OCI-LY1 (cell line): ENCODE measurements at regions not wholly inside any gene's neighbourhood (a gene's known extent, or its start where the extent isn't known, plus 50 kb on each side); places are given as distances from the start of the nearest gene placed in this dataset.
"Not testable (repeated sequence)": the region's sequence is repeated elsewhere in the genome, so short reads cannot be mapped to it uniquely, and the experiment has no call there.

Experiments
- H2AFZ ChIP-seq: fragments of 200-600 bp; sonication (generic), shearing (Covaris generic); 2 replicates; pipeline ENCODE4 v1.6.0; 2014; ENCODE audit warnings: antibody characterized with exemption, mild to moderate bottlenecking, low read length
- H3F3A ChIP-seq: fragments of 200-600 bp; sonication (generic), shearing (Covaris generic); 2 replicates; pipeline ENCODE4 v1.6.0; 2014; ENCODE audit warnings: mild to moderate bottlenecking, antibody characterized with exemption, low read length, moderate library complexity; ENCODE audit not compliant: insufficient read depth
- H3K27ac ChIP-seq: fragments of 200-600 bp; sonication (generic); 2 replicates; pipeline ENCODE4 v1.5.1; 2014; ENCODE audit warnings: low read length, mixed run types, mild to moderate bottlenecking, low read depth; ENCODE audit not compliant: poor library complexity, severe bottlenecking
- H3K27me3 ChIP-seq: fragments of 200-600 bp; sonication (generic); 2 replicates; pipeline ENCODE4 v1.6.0; 2014; ENCODE audit warnings: antibody characterized with exemption, mild to moderate bottlenecking, low read length, moderate library complexity; ENCODE audit not compliant: insufficient read depth
- H3K36me3 ChIP-seq: fragments of 200-600 bp; sonication (generic); 2 replicates; pipeline ENCODE4 v1.6.1; 2014; ENCODE audit warnings: mild to moderate bottlenecking, antibody characterized with exemption, low read length, moderate library complexity, mixed read lengths; ENCODE audit not compliant: insufficient read depth
- H3K4me1 ChIP-seq: fragments of 200-600 bp; sonication (generic); 2 replicates; pipeline ENCODE4 v1.5.1; 2014; ENCODE audit warnings: mild to moderate bottlenecking, low read length, moderate library complexity; ENCODE audit not compliant: insufficient read depth, severe bottlenecking
- H3K4me2 ChIP-seq: fragments of 200-600 bp; sonication (generic), shearing (Covaris generic); 2 replicates; pipeline ENCODE4 v1.6.1; 2014; ENCODE audit warnings: low read length
- H3K4me3 ChIP-seq: fragments of 200-600 bp; sonication (generic); 2 replicates; pipeline ENCODE4 v1.5.1; 2014; ENCODE audit warnings: low read length, low read depth, mild to moderate bottlenecking, mixed read lengths; ENCODE audit not compliant: poor library complexity, severe bottlenecking
- H3K79me2 ChIP-seq: fragments of 200-600 bp; shearing (Covaris generic); 2 replicates; pipeline ENCODE4 v1.6.1; 2016; ENCODE audit warnings: mixed run types, low read length, mixed read lengths; ENCODE audit not compliant: insufficient read depth
- H3K9ac ChIP-seq: fragments of 200-600 bp; sonication (generic), shearing (Covaris generic); 2 replicates; pipeline ENCODE4 v1.6.1; 2014; ENCODE audit warnings: mild to moderate bottlenecking, low read length, mixed read lengths
- H3K9me2 ChIP-seq: fragments of 200-600 bp; sonication (generic), shearing (Covaris generic); 2 replicates; pipeline ENCODE4 v1.6.1; 2014; ENCODE audit warnings: low read depth, mild to moderate bottlenecking, low read length, mixed read lengths
- H3K9me3 ChIP-seq: fragments of 200-600 bp; shearing (Covaris generic); 2 replicates; pipeline ENCODE4 v1.6.1; 2014; ENCODE audit warnings: low read length, mixed read lengths
- H4K20me1 ChIP-seq: fragments of 200-600 bp; sonication (generic), shearing (Covaris generic); 2 replicates; pipeline ENCODE4 v1.6.0; 2016; ENCODE audit warnings: mild to moderate bottlenecking, low read length; ENCODE audit not compliant: insufficient read depth
- CTCF ChIP-seq: fragments of 200-600 bp; sonication (generic), shearing (Covaris generic); IDR thresholded peaks from 2 replicates; pipeline ENCODE4 v1.5.1; 2017; ENCODE audit warnings: mild to moderate bottlenecking, antibody characterized with exemption, low read length, moderate library complexity, mixed read lengths
- EZH2 ChIP-seq: fragments of 200-600 bp; sonication (generic), shearing (Covaris generic); IDR thresholded peaks from 2 replicates; pipeline ENCODE4 v1.8.0; 2017; ENCODE audit warnings: borderline replicate concordance, mixed run types, mild to moderate bottlenecking, antibody characterized with exemption, low read length, moderate library complexity, mixed read lengths

GRCh38 chr2:155905657-155906056 lies 426.9 kb downstream of the NR4A2 start:
- H3K27ac ChIP-seq: no peak overlapping the region
- no peak overlapping the region for H3K4me2 ChIP-seq
- H3K4me1 ChIP-seq: no peaks in the 10 kb centered on the region
- no peak overlapping the region for H3K9ac ChIP-seq
- H3K9me2 ChIP-seq: no peaks in the 10 kb centered on the region
- H4K20me1 ChIP-seq: no peaks in the 10 kb centered on the region
- H3K4me3 ChIP-seq: no peak overlapping the region
- no peaks in the 10 kb centered on the region for H3K79me2 ChIP-seq
- H3K9me3 ChIP-seq: no peaks in the 10 kb centered on the region
- no peaks in the 10 kb centered on the region for H3K36me3 ChIP-seq
- TF ChIP-seq EZH2: no peak
- no peaks in the 10 kb centered on the region for H3K27me3 ChIP-seq
- H2AFZ ChIP-seq: no peak overlapping the region
- no peaks in the 10 kb centered on the region for H3F3A ChIP-seq

GRCh38 chr2:155904720-155905119 lies 427.8 kb downstream of the NR4A2 start:
- no peaks in the 10 kb centered on the region for H3F3A ChIP-seq
- no peak overlapping the region for H3K9ac ChIP-seq
- H3K9me3 ChIP-seq: no peaks in the 10 kb centered on the region
- H3K79me2 ChIP-seq: no peaks in the 10 kb centered on the region
- no peaks in the 10 kb centered on the region for H3K27me3 ChIP-seq
- H2AFZ ChIP-seq: no peak overlapping the region
- no peaks in the 10 kb centered on the region for H4K20me1 ChIP-seq
- no peaks in the 10 kb centered on the region for H3K36me3 ChIP-seq
- H3K9me2 ChIP-seq: no peaks in the 10 kb centered on the region
- no peak overlapping the region for H3K4me3 ChIP-seq
- H3K4me2 ChIP-seq: no peak overlapping the region
- no peaks in the 10 kb centered on the region for H3K4me1 ChIP-seq
- no peak overlapping the region for H3K27ac ChIP-seq
- TF ChIP-seq EZH2: no peak
- no peak for TF ChIP-seq CTCF

GRCh38 chr2:155902635-155903034 lies 429.9 kb downstream of the NR4A2 start:
- no peaks in the 10 kb centered on the region for H3K9me3 ChIP-seq
- no peaks in the 10 kb centered on the region for H3F3A ChIP-seq
- no peaks in the 10 kb centered on the region for H3K4me1 ChIP-seq
- H3K36me3 ChIP-seq: no peaks in the 10 kb centered on the region
- no peak for TF ChIP-seq EZH2
- no peak for TF ChIP-seq CTCF
- H2AFZ ChIP-seq: no peak overlapping the region
- H3K9me2 ChIP-seq: no peaks in the 10 kb centered on the region
- H3K9ac ChIP-seq: no peak overlapping the region
- no peak overlapping the region for H3K4me2 ChIP-seq
- H3K4me3 ChIP-seq: no peak overlapping the region
- no peaks in the 10 kb centered on the region for H4K20me1 ChIP-seq
- no peak overlapping the region for H3K27ac ChIP-seq
- no peaks in the 10 kb centered on the region for H3K79me2 ChIP-seq
- no peaks in the 10 kb centered on the region for H3K27me3 ChIP-seq

GRCh38 chr2:155895016-155895415 lies 437.5 kb downstream of the NR4A2 start:
- no peak for TF ChIP-seq CTCF
- TF ChIP-seq EZH2: no peak
- H3K9ac ChIP-seq: no peak overlapping the region

GRCh38 chr2:155880382-155880781 lies 452.1 kb downstream of the NR4A2 start:
- H3F3A ChIP-seq, H2AFZ ChIP-seq, H3K4me2 ChIP-seq, H3K9me2 ChIP-seq, H3K27me3 ChIP-seq, H4K20me1 ChIP-seq, H3K4me3 ChIP-seq, H3K36me3 ChIP-seq, H3K79me2 ChIP-seq, H3K4me1 ChIP-seq, H3K9me3 ChIP-seq, H3K9ac ChIP-seq, H3K27ac ChIP-seq: not testable (repeated sequence)

More at GRCh38 chr2:155895016-155895415, 437.5 kb downstream of the NR4A2 start:
- Histone ChIP-seq H4K20me1 (no peaks in the 10 kb centered on the region), H2AFZ (no peak overlapping the region), H3K9me2 (no peaks in the 10 kb centered on the region), H3K4me1 (no peaks in the 10 kb centered on the region), H3K9me3 (no peaks in the 10 kb centered on the region), H3K79me2 (no peaks in the 10 kb centered on the region), H3K27me3 (no peaks in the 10 kb centered on the region), H3K36me3 (no peaks in the 10 kb centered on the region), H3F3A (no peaks in the 10 kb centered on the region), H3K4me2 (no peak overlapping the region), H3K27ac (no peak overlapping the region), H3K4me3 (no peak overlapping the region)
